LNCAP (cell line): ENCODE measurements at regions not wholly inside any gene's neighbourhood (a gene's known extent, or its start where the extent isn't known, plus 50 kb on each side); places are given as distances from the start of the nearest gene placed in this dataset.

Experiments used
- CTCF ChIP-seq: fragments of 450-650 bp; IDR thresholded peaks from 2 replicates; pipeline ENCODE4 v1.5.1; 2017; ENCODE audit warnings: mild to moderate bottlenecking

- no peak for TF ChIP-seq CTCF
Observed at GRCh38 chr1:55473661-55474060, 258.5 kb upstream of the USP24 start.

- TF ChIP-seq CTCF: no peak
Observed at GRCh38 chr1:55472784-55473183, 257.6 kb upstream of the USP24 start.

- no peak for TF ChIP-seq CTCF
Observed at GRCh38 chr1:55472115-55472514, 257.0 kb upstream of the USP24 start.

- no peak for TF ChIP-seq CTCF
Observed at GRCh38 chr1:55468142-55468795, 253.1 kb upstream of the USP24 start.

GRCh38 chr1:55466921-55467320 is 251.8 kb upstream of the USP24 start:
- TF ChIP-seq CTCF: no peak

- no peak for TF ChIP-seq CTCF
Observed at GRCh38 chr1:55466373-55466772, 251.2 kb upstream of the USP24 start.

GRCh38 chr1:55464550-55464949 is 249.4 kb upstream of the USP24 start:
- TF ChIP-seq CTCF: no peak

GRCh38 chr1:55463814-55464475 is 248.8 kb upstream of the USP24 start:
- TF ChIP-seq CTCF: no peak
